ENCODE measurements at regions not wholly inside any gene's neighbourhood (a gene's known extent, or its start where the extent isn't known, plus 50 kb on each side); places are given as distances from the start of the nearest gene placed in this dataset.

DNA sequence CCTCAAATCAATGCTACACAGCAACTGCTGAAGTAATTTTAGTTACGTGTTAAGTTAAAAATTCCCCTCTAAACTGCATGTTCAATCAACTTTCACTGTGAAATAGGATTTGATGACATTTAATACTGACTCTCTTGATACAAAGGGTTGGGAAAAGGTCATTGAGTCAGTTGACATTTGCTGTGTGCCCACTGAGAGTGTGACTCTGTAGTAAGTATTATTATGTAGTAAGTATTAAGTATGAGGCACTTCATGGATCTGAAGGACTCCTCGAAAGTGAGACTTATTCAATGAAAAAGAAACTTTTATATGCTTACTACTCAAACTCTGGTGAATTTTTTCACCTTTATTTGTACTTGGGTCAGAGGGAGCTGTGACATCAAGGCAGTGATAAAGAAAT is 83.1 kb upstream of the S1PR1 start (continued):
- TF ChIP-seq, protein P1, sequence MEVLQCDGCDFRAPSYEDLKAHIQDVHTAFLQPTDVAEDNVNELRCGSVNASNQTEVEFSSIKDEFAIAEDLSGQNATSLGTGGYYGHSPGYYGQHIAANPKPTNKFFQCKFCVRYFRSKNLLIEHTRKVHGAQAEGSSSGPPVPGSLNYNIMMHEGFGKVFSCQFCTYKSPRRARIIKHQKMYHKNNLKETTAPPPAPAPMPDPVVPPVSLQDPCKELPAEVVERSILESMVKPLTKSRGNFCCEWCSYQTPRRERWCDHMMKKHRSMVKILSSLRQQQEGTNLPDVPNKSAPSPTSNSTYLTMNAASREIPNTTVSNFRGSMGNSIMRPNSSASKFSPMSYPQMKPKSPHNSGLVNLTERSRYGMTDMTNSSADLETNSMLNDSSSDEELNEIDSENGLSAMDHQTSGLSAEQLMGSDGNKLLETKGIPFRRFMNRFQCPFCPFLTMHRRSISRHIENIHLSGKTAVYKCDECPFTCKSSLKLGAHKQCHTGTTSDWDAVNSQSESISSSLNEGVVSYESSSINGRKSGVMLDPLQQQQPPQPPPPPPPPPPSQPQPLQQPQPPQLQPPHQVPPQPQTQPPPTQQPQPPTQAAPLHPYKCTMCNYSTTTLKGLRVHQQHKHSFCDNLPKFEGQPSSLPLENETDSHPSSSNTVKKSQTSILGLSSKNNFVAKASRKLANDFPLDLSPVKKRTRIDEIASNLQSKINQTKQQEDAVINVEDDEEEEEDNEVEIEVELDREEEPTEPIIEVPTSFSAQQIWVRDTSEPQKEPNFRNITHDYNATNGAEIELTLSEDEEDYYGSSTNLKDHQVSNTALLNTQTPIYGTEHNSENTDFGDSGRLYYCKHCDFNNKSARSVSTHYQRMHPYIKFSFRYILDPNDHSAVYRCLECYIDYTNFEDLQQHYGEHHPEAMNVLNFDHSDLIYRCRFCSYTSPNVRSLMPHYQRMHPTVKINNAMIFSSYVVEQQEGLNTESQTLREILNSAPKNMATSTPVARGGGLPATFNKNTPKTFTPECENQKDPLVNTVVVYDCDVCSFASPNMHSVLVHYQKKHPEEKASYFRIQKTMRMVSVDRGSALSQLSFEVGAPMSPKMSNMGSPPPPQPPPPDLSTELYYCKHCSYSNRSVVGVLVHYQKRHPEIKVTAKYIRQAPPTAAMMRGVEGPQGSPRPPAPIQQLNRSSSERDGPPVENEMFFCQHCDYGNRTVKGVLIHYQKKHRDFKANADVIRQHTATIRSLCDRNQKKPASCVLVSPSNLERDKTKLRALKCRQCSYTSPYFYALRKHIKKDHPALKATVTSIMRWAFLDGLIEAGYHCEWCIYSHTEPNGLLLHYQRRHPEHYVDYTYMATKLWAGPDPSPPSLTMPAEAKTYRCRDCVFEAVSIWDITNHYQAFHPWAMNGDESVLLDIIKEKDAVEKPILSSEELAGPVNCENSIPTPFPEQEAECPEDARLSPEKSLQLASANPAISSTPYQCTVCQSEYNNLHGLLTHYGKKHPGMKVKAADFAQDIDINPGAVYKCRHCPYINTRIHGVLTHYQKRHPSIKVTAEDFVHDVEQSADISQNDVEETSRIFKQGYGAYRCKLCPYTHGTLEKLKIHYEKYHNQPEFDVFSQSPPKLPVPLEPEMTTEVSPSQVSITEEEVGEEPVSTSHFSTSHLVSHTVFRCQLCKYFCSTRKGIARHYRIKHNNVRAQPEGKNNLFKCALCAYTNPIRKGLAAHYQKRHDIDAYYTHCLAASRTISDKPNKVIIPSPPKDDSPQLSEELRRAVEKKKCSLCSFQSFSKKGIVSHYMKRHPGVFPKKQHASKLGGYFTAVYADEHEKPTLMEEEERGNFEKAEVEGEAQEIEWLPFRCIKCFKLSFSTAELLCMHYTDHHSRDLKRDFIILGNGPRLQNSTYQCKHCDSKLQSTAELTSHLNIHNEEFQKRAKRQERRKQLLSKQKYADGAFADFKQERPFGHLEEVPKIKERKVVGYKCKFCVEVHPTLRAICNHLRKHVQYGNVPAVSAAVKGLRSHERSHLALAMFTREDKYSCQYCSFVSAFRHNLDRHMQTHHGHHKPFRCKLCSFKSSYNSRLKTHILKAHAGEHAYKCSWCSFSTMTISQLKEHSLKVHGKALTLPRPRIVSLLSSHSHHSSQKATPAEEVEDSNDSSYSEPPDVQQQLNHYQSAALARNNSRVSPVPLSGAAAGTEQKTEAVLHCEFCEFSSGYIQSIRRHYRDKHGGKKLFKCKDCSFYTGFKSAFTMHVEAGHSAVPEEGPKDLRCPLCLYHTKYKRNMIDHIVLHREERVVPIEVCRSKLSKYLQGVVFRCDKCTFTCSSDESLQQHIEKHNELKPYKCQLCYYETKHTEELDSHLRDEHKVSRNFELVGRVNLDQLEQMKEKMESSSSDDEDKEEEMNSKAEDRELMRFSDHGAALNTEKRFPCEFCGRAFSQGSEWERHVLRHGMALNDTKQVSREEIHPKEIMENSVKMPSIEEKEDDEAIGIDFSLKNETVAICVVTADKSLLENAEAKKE (CRISPR knock-in tag; IDR thresholded peaks at IDR 0.05) = no peak
- TF ChIP-seq ZNF331 (CRISPR knock-in tag; IDR thresholded peaks at IDR 0.05; ENCODE audit: low read depth) (no peak), EZH2phosphoT487 (IDR thresholded peaks at IDR 0.05; ENCODE audit: unreplicated experiment) (no peak)
- TF ChIP-seq, protein P2, sequence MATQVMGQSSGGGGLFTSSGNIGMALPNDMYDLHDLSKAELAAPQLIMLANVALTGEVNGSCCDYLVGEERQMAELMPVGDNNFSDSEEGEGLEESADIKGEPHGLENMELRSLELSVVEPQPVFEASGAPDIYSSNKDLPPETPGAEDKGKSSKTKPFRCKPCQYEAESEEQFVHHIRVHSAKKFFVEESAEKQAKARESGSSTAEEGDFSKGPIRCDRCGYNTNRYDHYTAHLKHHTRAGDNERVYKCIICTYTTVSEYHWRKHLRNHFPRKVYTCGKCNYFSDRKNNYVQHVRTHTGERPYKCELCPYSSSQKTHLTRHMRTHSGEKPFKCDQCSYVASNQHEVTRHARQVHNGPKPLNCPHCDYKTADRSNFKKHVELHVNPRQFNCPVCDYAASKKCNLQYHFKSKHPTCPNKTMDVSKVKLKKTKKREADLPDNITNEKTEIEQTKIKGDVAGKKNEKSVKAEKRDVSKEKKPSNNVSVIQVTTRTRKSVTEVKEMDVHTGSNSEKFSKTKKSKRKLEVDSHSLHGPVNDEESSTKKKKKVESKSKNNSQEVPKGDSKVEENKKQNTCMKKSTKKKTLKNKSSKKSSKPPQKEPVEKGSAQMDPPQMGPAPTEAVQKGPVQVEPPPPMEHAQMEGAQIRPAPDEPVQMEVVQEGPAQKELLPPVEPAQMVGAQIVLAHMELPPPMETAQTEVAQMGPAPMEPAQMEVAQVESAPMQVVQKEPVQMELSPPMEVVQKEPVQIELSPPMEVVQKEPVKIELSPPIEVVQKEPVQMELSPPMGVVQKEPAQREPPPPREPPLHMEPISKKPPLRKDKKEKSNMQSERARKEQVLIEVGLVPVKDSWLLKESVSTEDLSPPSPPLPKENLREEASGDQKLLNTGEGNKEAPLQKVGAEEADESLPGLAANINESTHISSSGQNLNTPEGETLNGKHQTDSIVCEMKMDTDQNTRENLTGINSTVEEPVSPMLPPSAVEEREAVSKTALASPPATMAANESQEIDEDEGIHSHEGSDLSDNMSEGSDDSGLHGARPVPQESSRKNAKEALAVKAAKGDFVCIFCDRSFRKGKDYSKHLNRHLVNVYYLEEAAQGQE (IDR thresholded peaks at IDR 0.05; ENCODE audit: unreplicated experiment) = no peak

- no peak overlapping the region for H3K27ac Mint-ChIP-seq
- TF ChIP-seq, protein P1 (CRISPR knock-in tag; IDR thresholded peaks at IDR 0.05) = no peak
Observed at GRCh38 chr1:101152633-101153032, 84.2 kb upstream of the S1PR1 start.

More at GRCh38 chr1:101152633-101153032, 84.2 kb upstream of the S1PR1 start:
- Histone ChIP-seq H3F3A (replicated peaks; ENCODE audit: low read depth) (no peaks in the 10 kb centered on the region), H3K4me3 (no peak overlapping the region), H3K9me2 (ENCODE audit: insufficient read depth) (no peaks in the 10 kb centered on the region), H3K27me3 (ENCODE audit: insufficient read depth) (no peaks in the 10 kb centered on the region), H3K27ac (ENCODE audit: low read depth) (no peak overlapping the region), H3K79me2 (replicated peaks; ENCODE audit: insufficient read depth) (no peaks in the 10 kb centered on the region), H3K4me2 (no peak overlapping the region), H2AFZ (no peak overlapping the region), H3K36me3 (ENCODE audit: insufficient read depth) (no peaks in the 10 kb centered on the region), H4K20me1 (replicated peaks; ENCODE audit: insufficient read depth) (no peaks in the 10 kb centered on the region), H3K4me1 (ENCODE audit: insufficient read depth) (peaks cover 6% of the 10 kb centered on the region; the same call in 1 of the 2 replicates)
- H3K27me3 Mint-ChIP-seq (ENCODE audit: insufficient read depth, low read depth, poor library complexity) = no peaks in the 10 kb centered on the region
- no peaks in the 10 kb centered on the region for H3K36me3 Mint-ChIP-seq (ENCODE audit: low read depth)
- H3K4me3 Mint-ChIP-seq = no peak overlapping the region
- ATAC-seq (no peak), DNase-seq (ENCODE audit: low spot score) (no peak)
- no peaks in the 10 kb centered on the region for H3K9me3 Mint-ChIP-seq
- H3K4me1 Mint-ChIP-seq = peaks cover 19% of the 10 kb centered on the region

Data from GM23338 (cell line).